ENCODE measurements at regions not wholly inside any gene's neighbourhood (a gene's known extent, or its start where the extent isn't known, plus 50 kb on each side); places are given as distances from the start of the nearest gene placed in this dataset.

- Histone ChIP-seq H2AK5ac (ENCODE audit: low read length, severe bottlenecking) (no peak overlapping the region), H3K27me3 (ENCODE audit: control insufficient read depth in 1 of 2, insufficient read depth in 1 of 2, low read length in 2 of 2) (no peaks in the 10 kb centered on the region), H3K4me1 (ENCODE audit: control insufficient read depth, insufficient read depth, low read depth, low read length) (peaks cover 3% of the 10 kb centered on the region), H3K14ac (ENCODE audit: low read length in 2 of 2) (no peak overlapping the region), H4K8ac (ENCODE audit: low read length) (no peak overlapping the region), H2AFZ (ENCODE audit: low read depth, low read length) (no peak overlapping the region), H3K23ac (ENCODE audit: low read length in 2 of 2) (no peak overlapping the region), H2BK5ac (ENCODE audit: low read depth, low read length, poor library complexity, severe bottlenecking) (no peak overlapping the region), H3K27ac (ENCODE audit: low read length, poor library complexity, severe bottlenecking) (no peak overlapping the region), H3K4ac (ENCODE audit: low read depth in 1 of 2, low read length in 2 of 2) (no peak overlapping the region), H3K9me3 (ENCODE audit: control insufficient read depth, low read length) (no peaks in the 10 kb centered on the region), H4K91ac (ENCODE audit: low read length) (no peak overlapping the region), H3K36me3 (ENCODE audit: control insufficient read depth in 1 of 2, insufficient read depth in 2 of 2, low read depth in 1 of 2, low read length in 2 of 2) (no peaks in the 10 kb centered on the region), H3K79me1 (replicated peaks; ENCODE audit: low read length, poor library complexity, severe bottlenecking) (no peaks in the 10 kb centered on the region), H3K4me2 (ENCODE audit: low read length, poor library complexity, severe bottlenecking) (no peak overlapping the region), H3K4me3 (ENCODE audit: insufficient read depth in 1 of 2, low read depth in 1 of 2, low read length in 2 of 2) (no peak overlapping the region), H2BK15ac (ENCODE audit: low read depth, poor library complexity, severe bottlenecking) (no peak overlapping the region), H3K9ac (ENCODE audit: low read length) (no peak overlapping the region), H2BK120ac (ENCODE audit: low read depth, low read length) (no peak overlapping the region), H3K18ac (ENCODE audit: low read depth in 1 of 2, low read length in 2 of 2) (no peak overlapping the region), H2BK12ac (ENCODE audit: low read length in 2 of 2) (no peak overlapping the region)
- DNase-seq, result peak; percentile 36
- WGBS, result 49% methylated on average over 9 of the region's 9 CpGs
These were observed 209.4 kb upstream of the TLE4 start for GRCh38 chr9:79362100-79363081.

GRCh38 chr9:79369676-79370075 is 202.1 kb upstream of the TLE4 start:
- 99% methylated on average over 5 of the region's 6 CpGs for WGBS
- Histone ChIP-seq H4K91ac (ENCODE audit: low read length) (no peak overlapping the region), H2BK12ac (ENCODE audit: low read length in 2 of 2) (no peak overlapping the region)

GRCh38 chr9:79371301-79371700 is 200.5 kb upstream of the TLE4 start:
- 48% methylated on average over 1 of the region's 2 CpGs for WGBS

More at GRCh38 chr9:79369676-79370075, 202.1 kb upstream of the TLE4 start:
- Histone ChIP-seq H3K9me3 (ENCODE audit: control insufficient read depth, low read length) (no peaks in the 10 kb centered on the region), H3K9ac (ENCODE audit: low read length) (no peak overlapping the region), H3K4me2 (ENCODE audit: low read length, poor library complexity, severe bottlenecking) (no peak overlapping the region), H2AFZ (ENCODE audit: low read depth, low read length) (no peak overlapping the region), H2BK120ac (ENCODE audit: low read depth, low read length) (no peak overlapping the region), H3K79me1 (replicated peaks; ENCODE audit: low read length, poor library complexity, severe bottlenecking) (no peaks in the 10 kb centered on the region), H4K8ac (ENCODE audit: low read length) (no peak overlapping the region), H3K23ac (ENCODE audit: low read length in 2 of 2) (no peak overlapping the region), H3K4me3 (ENCODE audit: insufficient read depth in 1 of 2, low read depth in 1 of 2, low read length in 2 of 2) (no peak overlapping the region), H3K27ac (ENCODE audit: low read length, poor library complexity, severe bottlenecking) (no peak overlapping the region), H3K4ac (ENCODE audit: low read depth in 1 of 2, low read length in 2 of 2) (no peak overlapping the region), H3K27me3 (ENCODE audit: control insufficient read depth in 1 of 2, insufficient read depth in 1 of 2, low read length in 2 of 2) (no peaks in the 10 kb centered on the region), H3K14ac (ENCODE audit: low read length in 2 of 2) (no peak overlapping the region), H2BK5ac (ENCODE audit: low read depth, low read length, poor library complexity, severe bottlenecking) (no peak overlapping the region), H3K4me1 (ENCODE audit: control insufficient read depth, insufficient read depth, low read depth, low read length) (no peaks in the 10 kb centered on the region), H2BK15ac (ENCODE audit: low read depth, poor library complexity, severe bottlenecking) (no peak overlapping the region), H2AK5ac (ENCODE audit: low read length, severe bottlenecking) (no peak overlapping the region), H3K18ac (ENCODE audit: low read depth in 1 of 2, low read length in 2 of 2) (no peak overlapping the region), H3K36me3 (ENCODE audit: control insufficient read depth in 1 of 2, insufficient read depth in 2 of 2, low read depth in 1 of 2, low read length in 2 of 2) (no peaks in the 10 kb centered on the region)
- DNase-seq, result no peak

GRCh38 chr9:79371948-79372555 is 199.7 kb upstream of the TLE4 start:
- Histone ChIP-seq H4K8ac (ENCODE audit: low read length) (no peak overlapping the region), H3K18ac (ENCODE audit: low read depth in 1 of 2, low read length in 2 of 2) (no peak overlapping the region), H3K27ac (ENCODE audit: low read length, poor library complexity, severe bottlenecking) (no peak overlapping the region), H2BK15ac (ENCODE audit: low read depth, poor library complexity, severe bottlenecking) (no peak overlapping the region), H3K9ac (ENCODE audit: low read length) (no peak overlapping the region), H3K4me1 (ENCODE audit: control insufficient read depth, insufficient read depth, low read depth, low read length) (no peaks in the 10 kb centered on the region), H2AK5ac (ENCODE audit: low read length, severe bottlenecking) (no peak overlapping the region), H3K14ac (ENCODE audit: low read length in 2 of 2) (no peak overlapping the region), H3K4me3 (ENCODE audit: insufficient read depth in 1 of 2, low read depth in 1 of 2, low read length in 2 of 2) (no peak overlapping the region), H3K4me2 (ENCODE audit: low read length, poor library complexity, severe bottlenecking) (no peak overlapping the region), H4K91ac (ENCODE audit: low read length) (no peak overlapping the region), H2BK12ac (ENCODE audit: low read length in 2 of 2) (no peak overlapping the region), H3K36me3 (ENCODE audit: control insufficient read depth in 1 of 2, insufficient read depth in 2 of 2, low read depth in 1 of 2, low read length in 2 of 2) (no peaks in the 10 kb centered on the region), H2BK5ac (ENCODE audit: low read depth, low read length, poor library complexity, severe bottlenecking) (no peak overlapping the region), H3K79me1 (replicated peaks; ENCODE audit: low read length, poor library complexity, severe bottlenecking) (no peaks in the 10 kb centered on the region), H2BK120ac (ENCODE audit: low read depth, low read length) (no peak overlapping the region), H3K23ac (ENCODE audit: low read length in 2 of 2) (no peak overlapping the region), H2AFZ (ENCODE audit: low read depth, low read length) (no peak overlapping the region), H3K9me3 (ENCODE audit: control insufficient read depth, low read length) (no peaks in the 10 kb centered on the region), H3K4ac (ENCODE audit: low read depth in 1 of 2, low read length in 2 of 2) (no peak overlapping the region), H3K27me3 (ENCODE audit: control insufficient read depth in 1 of 2, insufficient read depth in 1 of 2, low read length in 2 of 2) (no peaks in the 10 kb centered on the region)
- DNase-seq, result no peak
- no CpG with 5 or more reads among the region's 1 CpG for WGBS

More at GRCh38 chr9:79371301-79371700, 200.5 kb upstream of the TLE4 start:
- Histone ChIP-seq H2BK15ac (ENCODE audit: low read depth, poor library complexity, severe bottlenecking) (no peak overlapping the region), H3K23ac (ENCODE audit: low read length in 2 of 2) (no peak overlapping the region), H3K14ac (ENCODE audit: low read length in 2 of 2) (no peak overlapping the region), H2BK12ac (ENCODE audit: low read length in 2 of 2) (no peak overlapping the region), H3K4me3 (ENCODE audit: insufficient read depth in 1 of 2, low read depth in 1 of 2, low read length in 2 of 2) (no peak overlapping the region), H2AK5ac (ENCODE audit: low read length, severe bottlenecking) (no peak overlapping the region), H3K27ac (ENCODE audit: low read length, poor library complexity, severe bottlenecking) (no peak overlapping the region), H4K8ac (ENCODE audit: low read length) (no peak overlapping the region), H3K18ac (ENCODE audit: low read depth in 1 of 2, low read length in 2 of 2) (no peak overlapping the region), H3K4me1 (ENCODE audit: control insufficient read depth, insufficient read depth, low read depth, low read length) (no peaks in the 10 kb centered on the region), H3K27me3 (ENCODE audit: control insufficient read depth in 1 of 2, insufficient read depth in 1 of 2, low read length in 2 of 2) (no peaks in the 10 kb centered on the region), H2AFZ (ENCODE audit: low read depth, low read length) (no peak overlapping the region), H2BK5ac (ENCODE audit: low read depth, low read length, poor library complexity, severe bottlenecking) (no peak overlapping the region), H3K9me3 (ENCODE audit: control insufficient read depth, low read length) (no peaks in the 10 kb centered on the region), H2BK120ac (ENCODE audit: low read depth, low read length) (no peak overlapping the region), H3K4me2 (ENCODE audit: low read length, poor library complexity, severe bottlenecking) (no peak overlapping the region), H3K9ac (ENCODE audit: low read length) (no peak overlapping the region), H3K36me3 (ENCODE audit: control insufficient read depth in 1 of 2, insufficient read depth in 2 of 2, low read depth in 1 of 2, low read length in 2 of 2) (no peaks in the 10 kb centered on the region), H4K91ac (ENCODE audit: low read length) (no peak overlapping the region), H3K79me1 (replicated peaks; ENCODE audit: low read length, poor library complexity, severe bottlenecking) (no peaks in the 10 kb centered on the region), H3K4ac (ENCODE audit: low read depth in 1 of 2, low read length in 2 of 2) (no peak overlapping the region)
- DNase-seq, result no peak
